Endothelial cell of umbilical vein (primary cell): ENCODE measurements at regions not wholly inside any gene's neighbourhood (a gene's known extent, or its start where the extent isn't known, plus 50 kb on each side); places are given as distances from the start of the nearest gene placed in this dataset.

ENCODE experiments used
- BruUV-seq: library from RNA; stranded (reverse); fragments of 400-500 nt; replicated peaks from 2 replicates; lab custom pipeline; 2021; lab: Mats Ljungman, UMichigan
- CTCF ChIA-PET: fragments of 300-600, 350-600 bp; sonication (Branson Sonifier 250); formaldehyde crosslinking; loops from one replicate; lab custom pipeline; 2021; ENCODE audit warnings: antibody characterized with exemption, inconsistent platforms; lab: Charles Lee
- POLR2A ChIA-PET: fragments of 300-600, 350-600 bp; sonication (Branson Sonifier 250); formaldehyde crosslinking; loops from one replicate; lab custom pipeline; 2021; ENCODE audit warnings: antibody characterized with exemption, inconsistent platforms; lab: Charles Lee
- DNase-seq: peaks from one replicate; pipeline ENCODE4 v3.0.0-alpha.2; 2011; ENCODE audit warnings: low read depth, low spot score
- FAIRE-seq: peaks from 2 replicates; lab custom pipeline; 2011; peaks lifted over from hg19 to GRCh38; lab: Jason Lieb, UNC
- H2AFZ ChIP-seq: 2 replicates; pipeline ENCODE4 v1.6.0; 2012; ENCODE audit warnings: low read depth, low read length, control low read depth, inconsistent platforms
- H3K27ac ChIP-seq: 2 replicates; pipeline ENCODE4 v1.5.1; 2011; ENCODE audit warnings: low read depth, mild to moderate bottlenecking, control low read depth, low read length, moderate library complexity; ENCODE audit not compliant: insufficient read depth
- H3K27me3 ChIP-seq, 2 experiments: 2 replicates each; pipeline versions ENCODE4 v1.6.0 to v1.6.1; 2011; ENCODE audit warnings: low read length in 2 of 2, mixed read lengths in 1 of 2; ENCODE audit not compliant: control insufficient read depth in 2 of 2, insufficient read depth in 2 of 2
- H3K36me3 ChIP-seq, 2 experiments: 2 replicates in 1 of 2; 3 replicates in 1 of 2; pipeline ENCODE4 v1.5.1; 2011; ENCODE audit warnings: low read length in 2 of 2, mild to moderate bottlenecking in 1 of 2, moderate library complexity in 1 of 2; ENCODE audit not compliant: control insufficient read depth in 2 of 2, insufficient read depth in 2 of 2; ENCODE audit errors: extremely low read depth in 1 of 2
- H3K4me1 ChIP-seq: 3 replicates; pipeline ENCODE4 v1.5.1; 2011; ENCODE audit warnings: mild to moderate bottlenecking, low read length; ENCODE audit not compliant: control insufficient read depth, insufficient read depth; ENCODE audit errors: extremely low read depth
- H3K4me2 ChIP-seq: 2 replicates; pipeline ENCODE4 v1.6.1; 2011; ENCODE audit warnings: low read length, control low read depth, mixed read lengths; ENCODE audit not compliant: insufficient read depth
- H3K4me3 ChIP-seq, 3 experiments: fragments of 200-600 bp in 1 of 3; sonication (generic), shearing (Covaris generic) in 1 of 3; replicated peaks in 1 of 3; 2 replicates each; pipeline ENCODE4 v1.5.1; 2011 to 2016; ENCODE audit warnings: control low read depth in 3 of 3, low read length in 3 of 3, mild to moderate bottlenecking in 2 of 3, inconsistent platforms in 1 of 3, low read depth in 1 of 3, moderate library complexity in 1 of 3; ENCODE audit not compliant: insufficient read depth in 1 of 3
- H3K79me2 ChIP-seq: 2 replicates; pipeline ENCODE4 v1.6.0; 2012; ENCODE audit warnings: low read length, inconsistent platforms; ENCODE audit not compliant: control insufficient read depth, insufficient read depth
- H3K9ac ChIP-seq: replicated peaks from 2 replicates; pipeline ENCODE3; 2011; ENCODE audit warnings: low read length, control low read depth; ENCODE audit not compliant: insufficient read depth; ENCODE audit errors: extremely low read depth
- H3K9me1 ChIP-seq: replicated peaks from 3 replicates; pipeline ENCODE4 v1.6.0; 2011; ENCODE audit warnings: mild to moderate bottlenecking, low read length; ENCODE audit not compliant: control insufficient read depth, insufficient read depth; ENCODE audit errors: extremely low read depth
- H3K9me3 ChIP-seq: replicated peaks from 2 replicates; pipeline ENCODE4 v1.5.1; 2012; ENCODE audit warnings: low read length, inconsistent platforms; ENCODE audit not compliant: control insufficient read depth, insufficient read depth
- H4K20me1 ChIP-seq: replicated peaks from 2 replicates; pipeline ENCODE3; 2011; ENCODE audit warnings: mild to moderate bottlenecking, low read length; ENCODE audit not compliant: control insufficient read depth, insufficient read depth; ENCODE audit errors: extremely low read depth
- CTCF ChIP-seq, 2 donors: IDR thresholded peaks; 1 replicate in 1 of 2; 2 replicates in 1 of 2; pipeline ENCODE4 v1.5.1; 2011; ENCODE audit warnings: low read length in 2 of 2, mild to moderate bottlenecking in 2 of 2, moderate library complexity in 2 of 2, control low read depth in 1 of 2, inconsistent platforms in 1 of 2, low read depth in 1 of 2; ENCODE audit not compliant: insufficient read depth in 1 of 2; ENCODE audit errors: extremely low read depth in 1 of 2
- EZH2 ChIP-seq: IDR thresholded peaks from 2 replicates; pipeline ENCODE4 v1.6.1; 2012; ENCODE audit warnings: borderline replicate concordance, low read depth, mild to moderate bottlenecking, moderate library complexity, low read length, inconsistent platforms; ENCODE audit not compliant: severe bottlenecking
- FOS ChIP-seq: IDR thresholded peaks from 2 replicates; pipeline ENCODE4 v1.6.1; 2011; ENCODE audit warnings: mild to moderate bottlenecking, low read length, moderate library complexity, borderline replicate concordance; ENCODE audit not compliant: insufficient read depth
- GATA2 ChIP-seq: IDR thresholded peaks from 2 replicates; pipeline ENCODE4 v1.7.0; 2011; ENCODE audit warnings: low read depth, mild to moderate bottlenecking, moderate library complexity, mixed read lengths, low read length; ENCODE audit not compliant: insufficient read length, insufficient read depth
- JUN ChIP-seq: IDR thresholded peaks from 2 replicates; pipeline ENCODE4 v1.6.1; 2011; ENCODE audit warnings: borderline replicate concordance, low read depth; ENCODE audit not compliant: insufficient read length, insufficient read depth
- MAX ChIP-seq: IDR thresholded peaks from 2 replicates; pipeline ENCODE4 v1.6.1; 2011; ENCODE audit not compliant: insufficient read depth, insufficient read length
- MYC ChIP-seq: IDR thresholded peaks from one replicate; pipeline ENCODE4 v1.6.1; 2011; ENCODE audit warnings: mild to moderate bottlenecking, low read depth, low read length
- POLR2A ChIP-seq: IDR thresholded peaks from 2 replicates; pipeline ENCODE4 v1.6.1; 2012; ENCODE audit warnings: low read depth, mild to moderate bottlenecking, control low read depth, low read length
- POLR2AphosphoS5 ChIP-seq: IDR thresholded peaks from 2 replicates; pipeline ENCODE4 v1.6.1; 2012; ENCODE audit warnings: low read depth, mild to moderate bottlenecking, control low read depth, low read length, moderate library complexity; ENCODE audit not compliant: insufficient read depth
- dilution Hi-C: fragments of 300-500 bp; cut with MboI; formaldehyde crosslinking; loops from one replicate; pipeline ENCODE4 v1.15.0; 2019; ENCODE audit warnings: low sequenced_read_pairs; ENCODE audit not compliant: extremely low pct_ligation_motif_present
- intact Hi-C: fragments of 100-400 bp; cut with micrococcal nuclease; formaldehyde crosslinking; loops from one replicate; pipeline ENCODE4 v1.10.0; 2022

GRCh38 chr13:26909477-26909876, 148.9 kb upstream of the GPR12 start:
- Histone ChIP-seq H3K36me3 (no peaks in the 10 kb centered on the region), H3K9me1 (no peaks in the 10 kb centered on the region), H3K4me2 (no peak overlapping the region), H3K9ac (no peak overlapping the region), H3K4me1 (no peaks in the 10 kb centered on the region), H3K27ac (no peak overlapping the region), H3K9me3 (no peaks in the 10 kb centered on the region), H3K27me3 (peaks cover 0 to 2% of the 10 kb centered on the region in 2 experiments), H2AFZ (no peak overlapping the region), H3K4me3 (no peak overlapping the region), H3K79me2 (no peaks in the 10 kb centered on the region), H4K20me1 (no peaks in the 10 kb centered on the region)
- DNase-seq (no peak), FAIRE-seq (no peak)
- no TSS peak for BruUV-seq
- no peak for TF ChIP-seq MYC
- TF ChIP-seq EZH2, result no peak
- POLR2A ChIA-PET, result no interaction called here
- intact Hi-C loops (no loop called here), dilution Hi-C loops (no loop called here)
- CTCF ChIA-PET, result interaction anchor here (1.3 kb wide), 1 partner anchor 36 kb away, joined by 4 read pairs; no protein-coding TSS in a partner anchor

GRCh38 chr13:26908126-26908525, 147.5 kb upstream of the GPR12 start:
- H3K4me3 ChIP-seq, result no peak overlapping the region
- ChIA-PET POLR2A (no interaction called here), CTCF (no interaction called here)
- intact Hi-C loops (no loop called here), dilution Hi-C loops (no loop called here)
- DNase-seq (no peak), FAIRE-seq (no peak)
- H3K4me1 ChIP-seq, result no peaks in the 10 kb centered on the region
- H3K27ac ChIP-seq, result no peak overlapping the region
- no peaks in the 10 kb centered on the region for H3K79me2 ChIP-seq
- TF ChIP-seq POLR2A (no peak), POLR2AphosphoS5 (no peak), JUN (no peak), MYC (no peak), FOS (no peak), MAX (no peak), EZH2 (no peak), CTCF (IDR thresholded peaks at IDR 0.05; ENCODE audit: extremely low read depth in 1 of 2, insufficient read depth in 1 of 2, low read depth in 1 of 2, low read length in 2 of 2) (no peak), GATA2 (no peak)
- H3K9me3 ChIP-seq, result no peaks in the 10 kb centered on the region
- no peaks in the 10 kb centered on the region for H3K9me1 ChIP-seq
- no peaks in the 10 kb centered on the region for H4K20me1 ChIP-seq
- H3K27me3 ChIP-seq, result peaks cover 0 to 2% of the 10 kb centered on the region in 2 experiments
- no TSS peak for BruUV-seq
- H2AFZ ChIP-seq, result no peak overlapping the region
- H3K4me2 ChIP-seq, result no peak overlapping the region
- no peaks in the 10 kb centered on the region for H3K36me3 ChIP-seq
- no peak overlapping the region for H3K9ac ChIP-seq
